HG02678 (cell line): ENCODE measurements at regions not wholly inside any gene's neighbourhood (a gene's known extent, or its start where the extent isn't known, plus 50 kb on each side); places are given as distances from the start of the nearest gene placed in this dataset.
"Not testable (repeated sequence)": the region's sequence is repeated elsewhere in the genome, so short reads cannot be mapped to it uniquely, and the experiment has no call there.

Experiments
- ATAC-seq: cut with Tn5 transposase; IDR thresholded peaks from one replicate; pipeline ENCODE4 v1.9.1; 2021; ENCODE audit warnings: mild to moderate bottlenecking, moderate library complexity; ENCODE audit not compliant: unreplicated experiment

- ATAC-seq: no peak
Observed at GRCh38 chr3:110504401-110504800, 567.2 kb upstream of the NECTIN3 start.

- no peak for ATAC-seq
Observed at GRCh38 chr3:110504901-110505300, 566.7 kb upstream of the NECTIN3 start.

GRCh38 chr3:110506890-110507289, 564.7 kb upstream of the NECTIN3 start:
- no peak for ATAC-seq

GRCh38 chr3:110507570-110507969, 564.0 kb upstream of the NECTIN3 start:
- not testable (repeated sequence) for ATAC-seq

GRCh38 chr3:110512961-110513360, 558.7 kb upstream of the NECTIN3 start:
- ATAC-seq: no peak

- ATAC-seq: no peak
Observed at GRCh38 chr3:110518031-110518430, 553.6 kb upstream of the NECTIN3 start.

GRCh38 chr3:110519071-110519470, 552.5 kb upstream of the NECTIN3 start:
- ATAC-seq: no peak

GRCh38 chr3:110521019-110521418, 550.6 kb upstream of the NECTIN3 start:
- ATAC-seq: no peak

- ATAC-seq: not testable (repeated sequence)
Observed at GRCh38 chr3:110525558-110526064, 546.0 kb upstream of the NECTIN3 start.

GRCh38 chr3:110526777-110527727, 544.6 kb upstream of the NECTIN3 start:
- no peak for ATAC-seq

- no peak for ATAC-seq
Observed at GRCh38 chr3:110528305-110529121, 543.1 kb upstream of the NECTIN3 start.

- no peak for ATAC-seq
Observed at GRCh38 chr3:110530902-110531301, 540.7 kb upstream of the NECTIN3 start.

- ATAC-seq: no peak
Observed at GRCh38 chr3:110533089-110533488, 538.5 kb upstream of the NECTIN3 start.

GRCh38 chr3:110542552-110543150, 529.0 kb upstream of the NECTIN3 start:
- ATAC-seq: no peak

GRCh38 chr3:110544730-110545129, 526.9 kb upstream of the NECTIN3 start:
- ATAC-seq: no peak

GRCh38 chr3:110550511-110550910, 521.1 kb upstream of the NECTIN3 start:
- no peak for ATAC-seq

- no peak for ATAC-seq
Observed at GRCh38 chr3:110562621-110563020, 509.0 kb upstream of the NECTIN3 start.

GRCh38 chr3:110564674-110565073, 506.9 kb upstream of the NECTIN3 start:
- ATAC-seq: no peak

GRCh38 chr3:110567029-110567428, 504.6 kb upstream of the NECTIN3 start:
- ATAC-seq: no peak

GRCh38 chr3:110568246-110568645, 503.4 kb upstream of the NECTIN3 start:
- peak; percentile 62 for ATAC-seq

- no peak for ATAC-seq
Observed at GRCh38 chr3:110569073-110569472, 502.5 kb upstream of the NECTIN3 start.
